ENCODE measurements at regions not wholly inside any gene's neighbourhood (a gene's known extent, or its start where the extent isn't known, plus 50 kb on each side); places are given as distances from the start of the nearest gene placed in this dataset.

DNA sequence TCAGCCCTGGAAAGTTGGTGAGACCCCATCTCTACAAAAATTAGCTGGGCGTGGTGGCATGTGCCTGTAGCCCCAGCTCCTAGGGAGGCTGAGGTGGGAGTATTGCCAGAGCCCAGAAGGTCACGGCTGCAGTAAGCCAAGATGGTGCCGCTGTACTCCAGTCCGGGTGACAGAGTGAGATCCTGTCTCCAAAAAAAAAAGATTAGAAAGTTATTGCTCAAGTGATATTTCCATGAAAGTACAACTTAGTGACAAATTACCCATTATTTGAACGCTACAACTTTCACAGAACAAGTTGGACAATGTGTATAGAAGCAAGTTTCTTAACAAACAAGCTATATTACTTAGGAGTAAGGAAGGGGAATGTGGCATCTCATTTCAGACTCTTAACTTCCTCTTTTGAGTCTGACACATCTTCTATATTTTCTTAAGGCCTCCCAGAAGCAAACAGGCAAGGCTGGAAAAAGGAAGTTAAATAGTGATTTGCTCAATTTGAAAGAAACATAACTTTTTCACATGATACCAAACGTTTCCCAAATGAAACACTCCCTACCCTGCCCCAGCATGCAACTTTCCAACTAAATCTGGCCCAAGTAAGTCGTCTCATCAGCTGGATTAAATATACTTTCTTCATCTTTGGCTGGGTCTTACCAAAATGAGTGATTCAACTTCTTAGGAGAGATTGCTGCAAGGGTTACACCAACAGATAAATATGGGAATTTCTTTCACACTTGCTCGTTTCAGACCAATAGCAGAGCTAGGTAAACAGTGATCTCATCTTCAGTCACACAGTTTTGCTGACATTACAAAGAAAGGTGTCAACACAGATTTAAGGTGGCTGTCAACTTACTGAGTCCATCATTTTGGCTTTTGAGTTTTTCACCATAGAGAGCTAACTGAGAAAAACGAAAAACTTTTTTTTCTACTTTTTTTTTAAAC, 66.3 kb upstream of the KLF6 start:
- no peak overlapping the region for H3K4ac ChIP-seq (ENCODE audit: low read depth, low read length)
- Mint-ChIP-seq H3K27me3 (ENCODE audit: low read depth) (peaks cover 2% of the 10 kb centered on the region; the same call in 1 of the 2 replicates), H3K27ac (no peak overlapping the region), H3K9me3 (peaks cover 0 to 2% of the 10 kb centered on the region in 2 experiments; a peak in 2 of 5 replicates), H3K4me3 (no peak overlapping the region), H3K36me3 (ENCODE audit: insufficient read depth in 1 of 3, low read depth in 3 of 3) (no peaks in the 10 kb centered on the region), H3K4me1 (peaks cover 15 to 24% of the 10 kb centered on the region in 2 experiments)
- H2BK120ac ChIP-seq (ENCODE audit: low read depth, low read length, poor library complexity, severe bottlenecking), result no peak overlapping the region
- no peak overlapping the region for H3K9ac ChIP-seq (ENCODE audit: extremely low read depth, insufficient read length, low read length)
- H3K79me2 ChIP-seq (ENCODE audit: insufficient read depth, low read length), result no peaks in the 10 kb centered on the region
- H4K5ac ChIP-seq (ENCODE audit: insufficient read length, low read depth, low read length), result no peak overlapping the region
- TF ChIP-seq CTCF (conservative IDR thresholded peaks at IDR 0.05), result no peak
- no CpG with 5 or more reads among the region's 9 CpGs for WGBS (ENCODE audit: extremely low coverage, insufficient read length, low lambda C conversion rate)
- no peaks in the 10 kb centered on the region for H3K23me2 ChIP-seq (ENCODE audit: insufficient read length, low read depth, low read length, poor library complexity, severe bottlenecking)
- no peak overlapping the region for H2BK12ac ChIP-seq (ENCODE audit: insufficient read length, low read depth, low read length)
- no peak overlapping the region for H2BK20ac ChIP-seq (ENCODE audit: low read depth, low read length, poor library complexity, severe bottlenecking)
- H3K79me1 ChIP-seq (ENCODE audit: insufficient read depth, low read depth, low read length, poor library complexity, severe bottlenecking), result no peaks in the 10 kb centered on the region
- H3K9me3 ChIP-seq (ENCODE audit: control insufficient read depth, low read depth, low read length), result no peaks in the 10 kb centered on the region
- H4K91ac ChIP-seq (ENCODE audit: insufficient read length, low read depth, low read length), result no peak overlapping the region
- H3K18ac ChIP-seq (ENCODE audit: insufficient read length, low read depth, low read length), result no peak overlapping the region
- H3K23ac ChIP-seq (ENCODE audit: insufficient read length, low read depth, low read length), result no peak overlapping the region
- no peak overlapping the region for H3T11ph ChIP-seq (ENCODE audit: low read length)
- H3K56ac ChIP-seq (ENCODE audit: insufficient read length, low read depth, low read length), result no peak overlapping the region
- H2AFZ ChIP-seq (ENCODE audit: low read length), result no peak overlapping the region
- no peak overlapping the region for H2BK5ac ChIP-seq (ENCODE audit: insufficient read length, low read length)
- H3K27me3 ChIP-seq (ENCODE audit: insufficient read depth, low read length), result no peaks in the 10 kb centered on the region
- no peak overlapping the region for H2AK5ac ChIP-seq (ENCODE audit: insufficient read length, low read length)
- H3K4me1 ChIP-seq (ENCODE audit: insufficient read depth, low read length), result peaks cover 8% of the 10 kb centered on the region; the same call in 1 of the 2 replicates
- H4K20me1 ChIP-seq (ENCODE audit: control insufficient read depth, insufficient read depth, insufficient read length), result no peaks in the 10 kb centered on the region
- H3K27ac ChIP-seq (ENCODE audit: insufficient read length, low read depth, low read length), result no peak overlapping the region
- no peak overlapping the region for H2BK15ac ChIP-seq (ENCODE audit: low read depth, low read length)
- no peak overlapping the region for H4K8ac ChIP-seq (replicated peaks; ENCODE audit: insufficient read length, low read depth, low read length)
- H3K14ac ChIP-seq (ENCODE audit: insufficient read depth, low read length), result no peak overlapping the region
- no peak for DNase-seq
- no peak overlapping the region for H3K4me2 ChIP-seq (ENCODE audit: insufficient read depth, insufficient read length, low read length)
